SJCRH30 (cell line): ENCODE measurements at regions not wholly inside any gene's neighbourhood (a gene's known extent, or its start where the extent isn't known, plus 50 kb on each side); places are given as distances from the start of the nearest gene placed in this dataset.

ENCODE experiments used
- DNase-seq, 2 experiments: peaks; one replicate each; pipeline ENCODE4 v3.0.0-alpha.2; 2015 to 2020
- H3K27ac ChIP-seq: fragments of 250-450 bp; sonication (Bioruptor Pico); 2 replicates; pipeline ENCODE4 v1.5.1; 2020; ENCODE audit warnings: mild to moderate bottlenecking, moderate library complexity
- H3K27me3 ChIP-seq: fragments of 250-450 bp; sonication (Bioruptor Pico); 2 replicates; pipeline ENCODE4 v1.5.1; 2020; ENCODE audit warnings: mild to moderate bottlenecking, moderate library complexity
- H3K36me3 ChIP-seq: fragments of 250-450 bp; sonication (Bioruptor Pico); 2 replicates; pipeline ENCODE4 v1.5.1; 2020; ENCODE audit warnings: mild to moderate bottlenecking, moderate library complexity
- H3K4me1 ChIP-seq: fragments of 250-450 bp; sonication (Bioruptor Pico); 2 replicates; pipeline ENCODE4 v1.5.1; 2020; ENCODE audit warnings: mild to moderate bottlenecking, moderate library complexity
- H3K4me3 ChIP-seq: fragments of 250-450 bp; sonication (Bioruptor Pico); 2 replicates; pipeline ENCODE4 v1.5.1; 2020; ENCODE audit warnings: mild to moderate bottlenecking, moderate library complexity
- H3K9me3 ChIP-seq: fragments of 250-450 bp; sonication (Bioruptor Pico); replicated peaks from 2 replicates; pipeline ENCODE4 v1.5.1; 2020; ENCODE audit warnings: mild to moderate bottlenecking, moderate library complexity

DNA sequence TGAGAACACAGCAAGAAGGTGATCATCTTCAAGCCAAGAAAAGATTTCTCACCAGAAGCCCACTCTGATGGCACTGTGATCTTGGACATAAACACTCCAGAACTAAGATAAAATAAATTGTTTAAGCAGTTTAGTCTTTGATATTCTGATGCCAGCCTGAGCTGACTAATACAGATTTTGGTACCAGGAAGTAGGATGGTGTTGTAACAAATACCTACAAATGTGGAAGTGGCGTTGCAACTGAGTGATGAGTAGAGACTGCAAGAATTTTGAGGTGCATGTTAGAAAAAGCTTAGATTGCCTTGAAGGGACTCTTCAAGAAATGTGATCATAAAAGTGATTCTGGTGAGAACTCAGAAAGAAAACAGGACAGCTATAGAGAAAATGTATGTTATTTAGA lies 592.4 kb upstream of the DAB2 start:
- H3K9me3 ChIP-seq = no peaks in the 10 kb centered on the region
- DNase-seq = no peak
- H3K4me1 ChIP-seq = no peaks in the 10 kb centered on the region
- H3K36me3 ChIP-seq = no peaks in the 10 kb centered on the region
- H3K4me3 ChIP-seq = no peak overlapping the region
- H3K27me3 ChIP-seq = no peaks in the 10 kb centered on the region
- H3K27ac ChIP-seq = no peak overlapping the region

- no peak overlapping the region for H3K4me3 ChIP-seq
- peaks cover 5% of the 10 kb centered on the region; the same call in 1 of the 2 replicates for H3K4me1 ChIP-seq
- no peaks in the 10 kb centered on the region for H3K36me3 ChIP-seq
- no peaks in the 10 kb centered on the region for H3K27me3 ChIP-seq
- DNase-seq = no peak
- no peaks in the 10 kb centered on the region for H3K9me3 ChIP-seq
- H3K27ac ChIP-seq = no peak overlapping the region
Observed at GRCh38 chr5:40010436-40010835, 585.7 kb upstream of the DAB2 start.

- Histone ChIP-seq H3K4me1 (peaks cover 11% of the 10 kb centered on the region), H3K27ac (no peak overlapping the region), H3K27me3 (no peaks in the 10 kb centered on the region), H3K9me3 (no peaks in the 10 kb centered on the region; the same call in 1 of the 2 replicates), H3K36me3 (no peaks in the 10 kb centered on the region), H3K4me3 (no peak overlapping the region)
- DNase-seq = no peak
Observed at GRCh38 chr5:40006260-40006659, 581.5 kb upstream of the DAB2 start.

DNA sequence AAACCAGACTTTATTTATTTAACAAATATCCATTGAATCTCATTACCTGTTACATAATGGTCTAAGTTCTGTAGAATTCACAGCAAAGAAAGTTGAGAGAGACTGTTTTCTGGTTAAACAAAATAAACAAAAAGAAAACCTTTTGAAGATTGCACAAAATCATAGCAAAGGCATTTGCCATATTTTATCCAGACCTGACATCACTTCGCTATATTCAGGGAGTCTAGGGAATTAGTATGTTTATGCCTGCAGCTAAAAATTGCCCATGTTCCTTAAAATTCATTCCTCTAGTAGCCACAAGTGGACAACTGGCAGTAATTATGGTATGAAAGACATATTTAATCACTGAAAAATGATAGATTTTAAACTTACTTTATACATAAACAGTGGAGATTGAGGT lies 577.0 kb upstream of the DAB2 start:
- Histone ChIP-seq H3K9me3 (no peaks in the 10 kb centered on the region; the same call in 1 of the 2 replicates), H3K4me1 (peaks cover 12% of the 10 kb centered on the region), H3K36me3 (no peaks in the 10 kb centered on the region), H3K27me3 (no peaks in the 10 kb centered on the region), H3K4me3 (no peak overlapping the region), H3K27ac (no peak overlapping the region)
- no peak for DNase-seq

- peak in 1 of 2 experiments; percentile 36 for DNase-seq
- peaks cover 12% of the 10 kb centered on the region for H3K4me1 ChIP-seq
- H3K36me3 ChIP-seq = no peaks in the 10 kb centered on the region
- H3K4me3 ChIP-seq = no peak overlapping the region
- no peaks in the 10 kb centered on the region for H3K27me3 ChIP-seq
- H3K27ac ChIP-seq = no peak overlapping the region
- no peaks in the 10 kb centered on the region; the same call in 1 of the 2 replicates for H3K9me3 ChIP-seq
Observed at GRCh38 chr5:39998518-39998917, 573.7 kb upstream of the DAB2 start.

GRCh38 chr5:39995990-39996389 lies 571.2 kb upstream of the DAB2 start:
- Histone ChIP-seq H3K4me3 (no peak overlapping the region), H3K9me3 (no peaks in the 10 kb centered on the region), H3K36me3 (no peaks in the 10 kb centered on the region), H3K27ac (no peak overlapping the region), H3K4me1 (peaks cover 5% of the 10 kb centered on the region), H3K27me3 (no peaks in the 10 kb centered on the region)
- DNase-seq = no peak

GRCh38 chr5:39992617-39993202 lies 567.9 kb upstream of the DAB2 start:
- Histone ChIP-seq H3K4me1 (no peaks in the 10 kb centered on the region), H3K27ac (no peak overlapping the region), H3K4me3 (no peak overlapping the region), H3K36me3 (no peaks in the 10 kb centered on the region), H3K27me3 (no peaks in the 10 kb centered on the region), H3K9me3 (no peaks in the 10 kb centered on the region)
- no peak for DNase-seq

DNA sequence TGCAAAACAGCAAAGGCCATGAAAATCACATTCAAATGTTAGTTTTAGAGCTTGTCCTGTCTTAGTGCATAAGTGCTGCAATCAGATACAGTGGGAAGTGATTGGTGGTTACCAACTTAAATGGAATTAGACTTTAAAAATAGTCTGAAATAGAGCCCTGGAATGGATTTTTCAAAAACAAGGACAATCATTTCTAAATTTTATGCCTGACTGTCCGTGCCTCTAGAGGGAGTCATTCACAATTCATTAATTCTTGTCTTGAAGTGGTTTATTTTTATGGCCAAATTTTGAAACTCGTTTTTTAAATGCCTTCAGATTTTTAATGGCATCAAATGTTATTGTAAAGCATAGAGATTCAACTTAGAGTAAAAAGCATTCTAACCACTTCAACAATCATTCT lies 561.8 kb upstream of the DAB2 start:
- H3K27ac ChIP-seq = no peak overlapping the region
- H3K36me3 ChIP-seq = no peaks in the 10 kb centered on the region
- no peak overlapping the region for H3K4me3 ChIP-seq
- no peak for DNase-seq
- no peaks in the 10 kb centered on the region for H3K27me3 ChIP-seq
- H3K9me3 ChIP-seq = no peaks in the 10 kb centered on the region
- H3K4me1 ChIP-seq = no peaks in the 10 kb centered on the region

DNA sequence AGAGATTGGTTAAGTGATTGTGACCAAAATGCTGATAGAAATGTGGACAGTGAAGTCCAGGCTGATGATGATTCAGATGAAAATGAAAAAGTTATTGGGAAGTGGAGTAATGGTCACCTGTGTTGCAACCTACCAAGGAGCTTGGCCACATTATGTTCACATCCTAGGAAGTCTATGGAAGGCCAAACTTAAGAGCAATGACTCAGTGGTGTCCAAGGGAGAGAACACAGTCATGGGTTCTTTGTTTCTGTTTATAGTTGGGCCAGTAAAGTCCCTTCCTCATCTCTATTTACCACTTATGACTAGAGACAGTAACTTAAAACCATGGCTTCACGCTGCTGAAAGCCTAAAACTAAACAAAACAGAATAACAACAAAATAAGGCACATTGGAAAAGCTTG lies 555.3 kb upstream of the DAB2 start:
- Histone ChIP-seq H3K9me3 (no peaks in the 10 kb centered on the region), H3K4me3 (no peak overlapping the region), H3K36me3 (no peaks in the 10 kb centered on the region), H3K27me3 (no peaks in the 10 kb centered on the region), H3K27ac (no peak overlapping the region), H3K4me1 (no peaks in the 10 kb centered on the region)
- no peak for DNase-seq

- no peaks in the 10 kb centered on the region for H3K4me1 ChIP-seq
- no peaks in the 10 kb centered on the region for H3K36me3 ChIP-seq
- H3K9me3 ChIP-seq = no peaks in the 10 kb centered on the region
- H3K27ac ChIP-seq = no peak overlapping the region
- no peaks in the 10 kb centered on the region for H3K27me3 ChIP-seq
- no peak for DNase-seq
- H3K4me3 ChIP-seq = no peak overlapping the region
Observed at GRCh38 chr5:39977066-39977655, 552.4 kb upstream of the DAB2 start.

DNA sequence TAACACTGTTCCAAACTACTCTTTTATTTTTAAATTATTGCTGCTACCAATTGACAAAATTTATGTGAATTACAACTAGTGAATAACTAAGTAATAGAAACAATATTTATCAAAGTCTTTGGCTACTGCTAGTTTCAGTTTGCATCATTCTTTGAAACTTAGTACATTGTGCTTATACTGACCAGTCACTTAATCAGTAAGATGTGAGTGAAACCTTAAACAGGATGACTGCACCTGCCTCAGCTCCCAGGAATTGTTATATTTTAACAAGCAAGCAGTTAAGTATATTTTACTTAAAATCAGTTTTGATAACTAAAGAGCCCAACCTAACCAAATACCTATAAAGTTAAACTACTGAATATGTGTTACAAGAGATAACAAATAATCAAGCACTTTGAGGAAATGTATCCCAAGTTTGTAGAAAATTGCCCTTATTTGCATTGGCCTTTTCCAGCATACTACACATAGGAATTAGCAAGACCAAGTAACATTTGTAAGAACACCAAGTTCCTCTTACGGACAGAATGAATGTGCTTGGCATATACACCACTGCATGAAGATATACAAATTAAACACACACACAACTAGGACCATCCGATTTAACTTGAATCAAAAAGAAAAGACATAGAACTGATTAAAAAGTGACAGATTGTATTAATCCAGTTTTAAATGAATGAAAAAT lies 545.5 kb upstream of the DAB2 start:
- DNase-seq = no peak
- Histone ChIP-seq H3K27ac (no peak overlapping the region), H3K4me3 (no peak overlapping the region), H3K27me3 (no peaks in the 10 kb centered on the region), H3K36me3 (no peaks in the 10 kb centered on the region), H3K4me1 (no peaks in the 10 kb centered on the region), H3K9me3 (no peaks in the 10 kb centered on the region)

GRCh38 chr5:39968381-39968780 lies 543.6 kb upstream of the DAB2 start:
- Histone ChIP-seq H3K27me3 (no peaks in the 10 kb centered on the region), H3K4me1 (no peaks in the 10 kb centered on the region), H3K27ac (no peak overlapping the region), H3K4me3 (no peak overlapping the region), H3K36me3 (no peaks in the 10 kb centered on the region), H3K9me3 (no peaks in the 10 kb centered on the region)
- no peak for DNase-seq

GRCh38 chr5:39955156-39955555 lies 530.4 kb upstream of the DAB2 start:
- H3K36me3 ChIP-seq = no peaks in the 10 kb centered on the region
- no peaks in the 10 kb centered on the region for H3K27me3 ChIP-seq
- no peak for DNase-seq
- H3K27ac ChIP-seq = no peak overlapping the region
- H3K4me1 ChIP-seq = no peaks in the 10 kb centered on the region
- H3K4me3 ChIP-seq = no peak overlapping the region
- H3K9me3 ChIP-seq = no peaks in the 10 kb centered on the region

GRCh38 chr5:39951070-39951469 lies 526.3 kb upstream of the DAB2 start:
- no peak overlapping the region for H3K4me3 ChIP-seq
- H3K36me3 ChIP-seq = no peaks in the 10 kb centered on the region
- H3K27ac ChIP-seq = no peak overlapping the region
- DNase-seq = no peak
- no peaks in the 10 kb centered on the region for H3K27me3 ChIP-seq
- H3K9me3 ChIP-seq = no peaks in the 10 kb centered on the region
- H3K4me1 ChIP-seq = no peaks in the 10 kb centered on the region

- Histone ChIP-seq H3K9me3 (no peaks in the 10 kb centered on the region), H3K4me1 (no peaks in the 10 kb centered on the region), H3K27ac (no peak overlapping the region), H3K27me3 (no peaks in the 10 kb centered on the region), H3K4me3 (no peak overlapping the region), H3K36me3 (no peaks in the 10 kb centered on the region)
- DNase-seq = peak; percentile 63 to 91
Observed at GRCh38 chr5:39948867-39949468, 524.2 kb upstream of the DAB2 start.
